ENCODE measurements at regions not wholly inside any gene's neighbourhood (a gene's known extent, or its start where the extent isn't known, plus 50 kb on each side); places are given as distances from the start of the nearest gene placed in this dataset.

- peak; percentile 7 for DNase-seq (ENCODE audit: low read depth)
- H3K4me3 ChIP-seq (replicated peaks; ENCODE audit: low read depth, low read length) = no peak overlapping the region
- no peak for TF ChIP-seq CTCF (IDR thresholded peaks at IDR 0.05; ENCODE audit: low read length, missing control alignments)
These were observed 141.9 kb downstream of the SLC4A3 start for GRCh38 chr2:219769090-219769910.

GRCh38 chr2:219772103-219772635 is 144.7 kb downstream of the SLC4A3 start:
- H3K4me3 ChIP-seq (replicated peaks; ENCODE audit: low read depth, low read length) = no peak overlapping the region
- no peak for TF ChIP-seq CTCF (IDR thresholded peaks at IDR 0.05; ENCODE audit: low read length, missing control alignments)
- no peak for DNase-seq (ENCODE audit: low read depth)

- no peak overlapping the region for H3K4me3 ChIP-seq (replicated peaks; ENCODE audit: low read depth, low read length)
- no peak for TF ChIP-seq CTCF (IDR thresholded peaks at IDR 0.05; ENCODE audit: low read length, missing control alignments)
- no peak for DNase-seq (ENCODE audit: low read depth)
These were observed 145.3 kb downstream of the SLC4A3 start for GRCh38 chr2:219772697-219773096.

- no peak for DNase-seq (ENCODE audit: low read depth)
- no peak overlapping the region for H3K4me3 ChIP-seq (replicated peaks; ENCODE audit: low read depth, low read length)
- TF ChIP-seq CTCF (IDR thresholded peaks at IDR 0.05; ENCODE audit: low read length, missing control alignments) = no peak
These were observed 148.1 kb downstream of the SLC4A3 start for GRCh38 chr2:219775506-219775905.

- no peak overlapping the region for H3K4me3 ChIP-seq (replicated peaks; ENCODE audit: low read depth, low read length)
- no peak for TF ChIP-seq CTCF (IDR thresholded peaks at IDR 0.05; ENCODE audit: low read length, missing control alignments)
- DNase-seq (ENCODE audit: low read depth) = no peak
These were observed 150.0 kb downstream of the SLC4A3 start for GRCh38 chr2:219777388-219777787.

- no peak for DNase-seq (ENCODE audit: low read depth)
- TF ChIP-seq CTCF (IDR thresholded peaks at IDR 0.05; ENCODE audit: low read length, missing control alignments) = no peak
- H3K4me3 ChIP-seq (replicated peaks; ENCODE audit: low read depth, low read length) = no peak overlapping the region
These were observed 150.8 kb downstream of the SLC4A3 start for GRCh38 chr2:219778189-219778588.
